HEK293T (cell line): ENCODE measurements at regions not wholly inside any gene's neighbourhood (a gene's known extent, or its start where the extent isn't known, plus 50 kb on each side); places are given as distances from the start of the nearest gene placed in this dataset.

Experiments
- ARNT ChIP-seq: fragments of 450-650 bp; IDR thresholded peaks from 2 replicates; pipeline ENCODE4 v1.6.1; 2017; ENCODE audit warnings: mild to moderate bottlenecking
- BHLHE40 ChIP-seq: fragments of 450-650 bp; IDR thresholded peaks from 2 replicates; pipeline ENCODE4 v1.6.1; 2016; ENCODE audit warnings: mild to moderate bottlenecking, moderate library complexity, borderline replicate concordance
- CTBP1 ChIP-seq: fragments of 450-650 bp; IDR thresholded peaks from 2 replicates; pipeline ENCODE4 v1.6.1; 2016; ENCODE audit warnings: borderline replicate concordance
- ELF4 ChIP-seq: fragments of 450-650 bp; IDR thresholded peaks from 2 replicates; pipeline ENCODE4 v1.6.1; 2017; ENCODE audit warnings: antibody characterized with exemption
- FOXA1 ChIP-seq: fragments of 450-650 bp; IDR thresholded peaks from 2 replicates; pipeline ENCODE4 v1.6.1; 2016; ENCODE audit warnings: mild to moderate bottlenecking
- FOXM1 ChIP-seq: fragments of 450-650 bp; IDR thresholded peaks from 2 replicates; pipeline ENCODE4 v1.6.1; 2017; ENCODE audit warnings: mild to moderate bottlenecking, borderline replicate concordance
- HDGF ChIP-seq: fragments of 450-650 bp; IDR thresholded peaks from 2 replicates; pipeline ENCODE4 v1.6.1; 2017; ENCODE audit warnings: antibody characterized with exemption, borderline replicate concordance
- L3MBTL2 ChIP-seq: fragments of 450-650 bp; conservative IDR thresholded peaks from 2 replicates; pipeline ENCODE4 v1.6.1; 2016; ENCODE audit warnings: mild to moderate bottlenecking
- LEF1 ChIP-seq: fragments of 450-650 bp; IDR thresholded peaks from 2 replicates; pipeline ENCODE4 v1.6.1; 2017; ENCODE audit warnings: mild to moderate bottlenecking, borderline replicate concordance
- NFRKB ChIP-seq: fragments of 450-650 bp; IDR thresholded peaks from 2 replicates; pipeline ENCODE4 v1.6.1; 2016; ENCODE audit warnings: mild to moderate bottlenecking, moderate library complexity
- SP1 ChIP-seq: fragments of 450-650 bp; IDR thresholded peaks from 2 replicates; pipeline ENCODE4 v1.6.1; 2017
- TARDBP ChIP-seq: fragments of 450-650 bp; IDR thresholded peaks from 2 replicates; pipeline ENCODE4 v1.6.1; 2016
- TF ChIP-seq, protein P1 (sequence below): fragments of 450-650 bp; IDR thresholded peaks from 2 replicates; pipeline ENCODE4 v1.6.1; 2016

DNA sequence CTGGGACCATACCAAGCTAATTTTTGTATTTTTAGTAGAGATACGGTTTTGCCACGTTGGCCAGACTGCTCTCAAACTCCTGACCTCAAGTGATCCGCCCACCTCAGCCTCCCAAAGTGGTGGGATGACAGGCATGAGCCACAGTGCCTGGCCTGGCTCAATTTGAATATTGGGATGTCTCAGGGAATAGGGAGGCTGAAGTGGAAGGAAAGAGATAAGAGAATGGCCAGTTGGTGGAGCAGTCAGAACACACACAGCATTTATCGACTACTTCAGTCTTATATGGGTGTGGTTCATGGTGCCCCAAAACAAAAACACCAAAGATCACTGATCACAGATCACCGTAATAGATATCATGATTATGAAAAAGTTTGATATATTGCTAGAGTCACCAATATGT is 144.4 kb downstream of the GMNC start:
- TF ChIP-seq LEF1 = no peak
- TF ChIP-seq ARNT = no peak
- TF ChIP-seq BHLHE40 = no peak
- TF ChIP-seq CTBP1 = no peak
- TF ChIP-seq SP1 = no peak
- no peak for TF ChIP-seq ELF4
- no peak for TF ChIP-seq NFRKB
- TF ChIP-seq FOXM1 = no peak
- no peak for TF ChIP-seq FOXA1
- no peak for TF ChIP-seq HDGF
- TF ChIP-seq TARDBP = no peak
- no peak for TF ChIP-seq L3MBTL2
- TF ChIP-seq, protein P1, sequence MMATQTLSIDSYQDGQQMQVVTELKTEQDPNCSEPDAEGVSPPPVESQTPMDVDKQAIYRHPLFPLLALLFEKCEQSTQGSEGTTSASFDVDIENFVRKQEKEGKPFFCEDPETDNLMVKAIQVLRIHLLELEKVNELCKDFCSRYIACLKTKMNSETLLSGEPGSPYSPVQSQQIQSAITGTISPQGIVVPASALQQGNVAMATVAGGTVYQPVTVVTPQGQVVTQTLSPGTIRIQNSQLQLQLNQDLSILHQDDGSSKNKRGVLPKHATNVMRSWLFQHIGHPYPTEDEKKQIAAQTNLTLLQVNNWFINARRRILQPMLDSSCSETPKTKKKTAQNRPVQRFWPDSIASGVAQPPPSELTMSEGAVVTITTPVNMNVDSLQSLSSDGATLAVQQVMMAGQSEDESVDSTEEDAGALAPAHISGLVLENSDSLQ = no peak
